Erythroblast (primary cell): ENCODE measurements at regions not wholly inside any gene's neighbourhood (a gene's known extent, or its start where the extent isn't known, plus 50 kb on each side); places are given as distances from the start of the nearest gene placed in this dataset.
"Not testable (repeated sequence)": the region's sequence is repeated elsewhere in the genome, so short reads cannot be mapped to it uniquely, and the experiment has no call there.

Source experiments
- DNase-seq, 2 experiments: peaks; one replicate each; lab custom pipeline; 2025; lab: John Stamatoyannopoulos, UW
- GATA1 ChIP-seq: IDR thresholded peaks from 2 replicates; pipeline ENCODE4 v1.6.1; 2011; ENCODE audit warnings: low read depth, mild to moderate bottlenecking, control low read depth, low read length, moderate library complexity
- POLR2A ChIP-seq: IDR thresholded peaks from 2 replicates; pipeline ENCODE4 v1.6.1; 2011; ENCODE audit warnings: mild to moderate bottlenecking, low read length

- no peak for DNase-seq
- no peak for TF ChIP-seq POLR2A
- TF ChIP-seq GATA1, result no peak
These were observed 105.2 kb upstream of the FGF16 start for GRCh38 chrX:77342004-77342403.

- no peak for TF ChIP-seq POLR2A
- no peak for TF ChIP-seq GATA1
- no peak for DNase-seq
These were observed 100.3 kb upstream of the FGF16 start for GRCh38 chrX:77346859-77347258.

GRCh38 chrX:77347572-77347971 is 99.6 kb upstream of the FGF16 start:
- TF ChIP-seq POLR2A (no peak), GATA1 (no peak)
- DNase-seq, result no peak

GRCh38 chrX:77389891-77390290 is 57.3 kb upstream of the FGF16 start:
- TF ChIP-seq GATA1 (no peak), POLR2A (no peak)
- no peak for DNase-seq

- not testable (repeated sequence) for DNase-seq
These were observed 56.8 kb upstream of the FGF16 start for GRCh38 chrX:77390365-77390764.

- no peak for DNase-seq
- TF ChIP-seq POLR2A (no peak), GATA1 (no peak)
These were observed 50.4 kb upstream of the FGF16 start for GRCh38 chrX:77396781-77397180.
